HEK293T (cell line): ENCODE measurements at regions not wholly inside any gene's neighbourhood (a gene's known extent, or its start where the extent isn't known, plus 50 kb on each side); places are given as distances from the start of the nearest gene placed in this dataset.
"Not testable (repeated sequence)": the region's sequence is repeated elsewhere in the genome, so short reads cannot be mapped to it uniquely, and the experiment has no call there.

Experiments
- ARNT ChIP-seq: fragments of 450-650 bp; IDR thresholded peaks from 2 replicates; pipeline ENCODE4 v1.6.1; 2017; ENCODE audit warnings: mild to moderate bottlenecking
- BHLHE40 ChIP-seq: fragments of 450-650 bp; IDR thresholded peaks from 2 replicates; pipeline ENCODE4 v1.6.1; 2016; ENCODE audit warnings: mild to moderate bottlenecking, moderate library complexity, borderline replicate concordance
- FOXA1 ChIP-seq: fragments of 450-650 bp; IDR thresholded peaks from 2 replicates; pipeline ENCODE4 v1.6.1; 2016; ENCODE audit warnings: mild to moderate bottlenecking
- FOXK2 ChIP-seq: fragments of 450-650 bp; IDR thresholded peaks from 2 replicates; pipeline ENCODE4 v1.6.1; 2016; ENCODE audit warnings: mild to moderate bottlenecking
- FOXM1 ChIP-seq: fragments of 450-650 bp; IDR thresholded peaks from 2 replicates; pipeline ENCODE4 v1.6.1; 2017; ENCODE audit warnings: mild to moderate bottlenecking, borderline replicate concordance
- SP1 ChIP-seq: fragments of 450-650 bp; IDR thresholded peaks from 2 replicates; pipeline ENCODE4 v1.6.1; 2017
- TARDBP ChIP-seq: fragments of 450-650 bp; IDR thresholded peaks from 2 replicates; pipeline ENCODE4 v1.6.1; 2016

- TF ChIP-seq BHLHE40, FOXK2, ARNT, FOXA1, FOXM1, TARDBP, SP1: not testable (repeated sequence)
Measured at GRCh38 chr9:32209164-32209563, 175.3 kb upstream of the ACO1 start.
